Hematopoietic multipotent progenitor cell treated with erythropoietin and hydrocortisone succinate and interleukin-3 and kit ligand, for 15 days (in vitro differentiated cells): ENCODE measurements at regions not wholly inside any gene's neighbourhood (a gene's known extent, or its start where the extent isn't known, plus 50 kb on each side); places are given as distances from the start of the nearest gene placed in this dataset.

Experiments
- DNase-seq: peaks from one replicate; pipeline ENCODE4 v3.0.0-alpha.2; 2015; ENCODE audit warnings: low spot score

DNA sequence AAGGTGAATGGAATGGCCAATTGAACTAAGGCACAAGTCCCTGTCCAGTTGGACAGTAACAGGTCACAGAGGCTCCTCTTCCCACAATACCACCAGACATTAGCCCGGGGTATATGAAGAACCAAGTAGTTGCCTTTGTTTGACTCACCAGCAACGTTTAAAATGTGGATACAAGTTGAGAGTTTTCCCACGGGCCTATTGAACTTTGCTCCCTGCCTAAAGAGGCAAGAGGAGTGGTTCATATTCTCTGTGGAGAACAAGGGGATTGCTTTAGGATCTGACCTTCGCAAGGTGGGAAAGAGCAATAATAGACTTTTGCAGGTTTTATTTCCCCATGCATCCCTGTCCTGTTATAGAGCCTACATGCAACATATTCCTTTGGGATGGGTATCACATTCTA lies 177.2 kb downstream of the POU4F1 start:
- no peak for DNase-seq

DNA sequence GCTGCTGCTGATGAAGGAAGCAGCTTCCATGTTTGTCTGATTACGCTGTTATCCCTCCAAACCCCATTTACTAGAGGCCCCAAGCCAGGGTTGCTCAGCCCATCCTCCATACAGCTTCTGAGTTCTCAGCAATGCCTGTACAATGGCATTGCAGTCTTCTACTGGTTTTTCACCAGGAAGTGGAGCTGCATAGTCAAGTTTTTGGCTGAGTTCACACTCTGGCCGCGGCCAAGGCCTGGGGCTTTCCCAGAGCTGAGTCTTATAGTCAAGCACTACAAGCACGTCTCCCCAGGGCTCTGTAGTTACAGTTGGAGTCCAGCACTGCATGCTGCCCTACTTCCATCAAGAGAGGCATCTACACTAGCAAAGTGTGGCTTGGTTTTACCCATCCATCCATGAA lies 182.5 kb downstream of the POU4F1 start:
- no peak for DNase-seq

DNA sequence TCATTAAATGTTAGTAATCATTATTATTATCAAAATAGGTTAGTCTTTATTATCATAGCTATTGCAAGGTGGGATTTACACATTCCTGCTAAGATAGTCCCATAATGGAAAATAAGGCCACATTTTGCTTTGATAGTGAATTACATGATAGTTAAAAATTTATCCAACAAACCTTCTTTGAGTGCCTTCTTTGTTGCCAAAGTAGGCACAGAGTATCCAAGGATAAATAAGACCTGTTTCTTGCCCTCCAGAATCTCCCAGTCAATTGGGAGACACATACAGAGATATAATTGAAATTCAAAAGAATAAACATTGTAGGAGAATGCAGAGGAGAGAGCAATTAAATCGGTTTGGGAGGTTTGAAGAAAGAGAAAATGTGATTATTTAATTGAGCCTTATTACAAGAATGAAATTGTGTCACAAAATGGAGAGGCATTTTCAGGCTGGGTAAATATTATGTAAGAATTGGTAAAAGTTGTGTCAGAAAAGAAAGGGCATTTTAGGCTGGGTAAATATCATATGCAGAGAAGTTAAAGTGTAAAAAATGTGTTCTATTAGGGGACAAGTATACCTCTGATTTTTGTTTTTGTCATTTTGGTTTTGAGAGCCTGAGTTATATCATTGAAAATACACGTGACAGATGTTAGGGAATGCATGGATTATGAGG lies 189.3 kb downstream of the POU4F1 start:
- no peak for DNase-seq

DNA sequence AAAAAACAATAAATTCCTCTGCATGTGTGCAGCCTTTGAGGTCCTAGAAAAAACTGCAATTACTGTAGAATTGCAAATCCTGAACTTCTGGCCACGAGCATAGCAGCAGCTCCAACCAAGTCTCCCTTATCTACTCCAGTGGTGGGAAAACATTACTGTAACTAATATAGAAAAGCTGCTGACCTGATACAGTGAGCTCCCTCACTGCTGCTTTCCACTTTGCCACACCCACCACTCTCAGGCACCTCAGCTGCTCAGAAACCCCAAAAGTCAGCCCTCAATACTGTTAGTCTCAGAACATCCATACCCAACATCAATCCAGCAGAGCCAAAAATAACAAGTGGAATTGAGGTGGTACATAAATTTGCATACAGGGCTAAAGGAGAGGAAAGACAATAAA lies 192.5 kb downstream of the POU4F1 start:
- DNase-seq = no peak

DNA sequence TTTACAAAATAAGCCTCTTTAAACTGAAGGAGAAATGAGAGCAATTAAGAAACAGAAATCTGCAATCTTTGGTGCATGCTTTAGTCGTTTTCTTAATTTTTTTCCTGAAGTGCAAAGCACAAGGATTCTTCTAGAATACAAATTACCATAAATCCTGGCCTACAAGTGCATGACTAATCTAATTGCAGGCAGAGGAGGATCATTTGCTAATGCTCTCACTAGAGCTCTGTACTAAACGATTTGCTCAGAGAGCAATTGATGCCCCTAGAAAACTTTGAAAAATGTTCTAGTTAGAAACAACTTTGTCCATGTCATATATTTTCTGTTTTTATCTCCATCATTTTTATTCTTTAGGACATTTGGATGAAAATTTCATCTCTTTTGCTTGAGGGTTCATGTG lies 193.2 kb downstream of the POU4F1 start:
- DNase-seq = no peak

DNA sequence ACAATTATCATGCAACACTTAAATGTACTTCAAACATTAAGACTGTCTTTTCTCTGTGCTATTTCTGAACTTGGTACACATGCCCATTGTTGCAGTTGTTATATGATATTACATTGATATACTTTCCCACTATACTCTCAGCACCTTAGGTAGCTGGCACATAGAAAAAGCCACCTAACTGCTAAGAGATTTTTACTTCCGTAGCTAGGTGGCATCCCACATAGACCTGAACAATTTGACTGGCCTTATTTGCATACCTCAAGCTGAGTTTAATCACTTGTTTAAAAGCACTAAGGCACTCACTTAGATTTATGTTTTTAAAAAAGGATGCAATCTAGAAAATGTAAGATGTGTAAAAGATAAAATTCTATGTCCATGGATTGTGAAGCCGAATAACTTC lies 194.2 kb downstream of the POU4F1 start:
- no peak for DNase-seq

DNA sequence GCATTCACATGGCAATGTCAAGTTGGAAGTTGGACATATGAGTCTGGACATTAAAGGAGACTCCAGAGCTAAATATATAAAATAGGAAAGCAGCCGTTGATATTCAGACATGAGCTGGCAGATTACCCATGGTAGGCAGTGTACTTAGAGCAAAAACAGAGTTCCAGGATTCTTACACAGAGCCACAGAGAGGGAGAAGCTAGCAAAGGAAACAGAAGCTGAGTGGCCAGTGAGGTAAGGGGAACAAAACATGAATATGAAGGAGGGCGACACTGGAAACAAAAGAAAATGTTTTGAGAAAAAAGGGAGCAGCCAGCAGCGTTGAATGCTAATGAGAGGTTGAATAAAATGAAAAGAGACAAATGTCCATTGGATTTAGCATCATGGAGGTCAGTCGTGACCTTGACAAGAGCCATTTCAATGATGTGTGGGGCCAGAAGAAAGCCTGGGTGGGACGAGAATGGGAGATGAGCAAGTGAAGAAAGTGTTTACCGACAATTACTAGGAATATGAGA lies 198.4 kb downstream of the POU4F1 start:
- DNase-seq = no peak

DNA sequence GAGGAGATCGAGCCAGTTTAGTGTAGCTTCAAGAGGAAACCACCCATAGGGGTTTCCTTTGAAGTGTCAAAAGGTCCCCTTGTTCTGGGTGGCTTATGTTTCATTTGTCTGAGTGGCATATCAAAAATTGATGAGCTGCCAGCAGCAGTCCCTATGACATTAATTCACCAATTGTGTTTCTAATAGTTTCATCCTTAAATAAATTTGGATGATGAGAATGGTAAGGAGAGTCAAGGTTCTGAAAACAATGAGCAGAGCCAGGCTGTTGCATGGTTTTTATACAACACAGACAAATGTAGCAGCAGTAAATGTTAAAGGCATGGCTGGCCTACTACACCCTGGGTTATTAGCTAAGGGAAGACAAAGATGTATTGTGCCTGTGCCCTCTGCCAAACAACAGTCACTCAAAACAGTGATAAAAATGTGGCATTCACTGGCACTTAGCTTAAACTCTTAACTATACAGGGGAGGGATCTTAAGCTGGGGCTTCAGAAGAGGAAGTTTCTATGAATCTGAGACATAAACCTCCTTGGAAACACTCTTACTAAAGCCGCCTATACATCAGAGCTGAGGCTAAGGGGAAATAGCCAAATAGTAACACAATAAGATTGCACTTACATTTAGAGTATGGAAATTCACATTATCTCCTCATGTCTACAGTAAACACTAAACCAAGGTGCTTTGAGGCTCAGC lies 200.5 kb downstream of the POU4F1 start:
- DNase-seq = no peak

DNA sequence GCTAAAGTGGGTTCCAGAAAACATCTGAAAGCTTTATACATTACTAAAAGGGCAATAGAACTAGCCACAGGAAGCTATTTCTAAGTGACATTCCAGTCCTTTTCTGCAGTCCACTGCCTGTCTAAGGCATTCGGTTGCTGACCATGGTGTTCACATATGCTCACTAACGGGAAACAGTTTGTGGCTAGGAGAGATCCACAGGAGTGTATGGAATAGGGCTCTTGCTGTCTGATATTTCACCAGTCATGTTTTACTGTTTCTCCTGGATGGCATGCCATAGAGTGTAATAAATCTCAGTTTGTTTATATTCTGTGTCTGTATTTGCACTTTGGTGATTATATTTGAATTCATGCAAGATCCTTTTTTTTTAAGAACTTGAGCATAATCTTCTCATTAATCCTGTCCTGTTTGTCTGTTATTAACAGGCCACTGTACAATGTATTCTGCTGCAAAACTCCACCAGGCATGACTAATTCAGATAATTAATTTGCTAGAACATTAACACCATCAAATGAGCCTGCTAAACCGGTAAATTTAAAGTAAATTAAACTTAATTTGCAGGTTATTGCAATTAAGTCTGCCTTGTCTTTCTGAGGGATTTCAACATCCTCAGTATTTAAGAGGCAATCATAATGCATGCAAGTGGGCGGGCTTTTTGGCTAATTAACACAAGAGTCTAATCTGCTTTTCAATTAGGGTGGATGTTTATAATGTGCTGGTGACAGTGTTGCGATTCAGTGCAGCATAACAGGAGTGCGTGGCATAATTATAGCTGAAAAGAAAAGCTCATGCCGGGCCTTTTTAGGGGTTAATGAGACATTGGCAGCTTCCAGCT lies 201.3 kb downstream of the POU4F1 start:
- no peak for DNase-seq

DNA sequence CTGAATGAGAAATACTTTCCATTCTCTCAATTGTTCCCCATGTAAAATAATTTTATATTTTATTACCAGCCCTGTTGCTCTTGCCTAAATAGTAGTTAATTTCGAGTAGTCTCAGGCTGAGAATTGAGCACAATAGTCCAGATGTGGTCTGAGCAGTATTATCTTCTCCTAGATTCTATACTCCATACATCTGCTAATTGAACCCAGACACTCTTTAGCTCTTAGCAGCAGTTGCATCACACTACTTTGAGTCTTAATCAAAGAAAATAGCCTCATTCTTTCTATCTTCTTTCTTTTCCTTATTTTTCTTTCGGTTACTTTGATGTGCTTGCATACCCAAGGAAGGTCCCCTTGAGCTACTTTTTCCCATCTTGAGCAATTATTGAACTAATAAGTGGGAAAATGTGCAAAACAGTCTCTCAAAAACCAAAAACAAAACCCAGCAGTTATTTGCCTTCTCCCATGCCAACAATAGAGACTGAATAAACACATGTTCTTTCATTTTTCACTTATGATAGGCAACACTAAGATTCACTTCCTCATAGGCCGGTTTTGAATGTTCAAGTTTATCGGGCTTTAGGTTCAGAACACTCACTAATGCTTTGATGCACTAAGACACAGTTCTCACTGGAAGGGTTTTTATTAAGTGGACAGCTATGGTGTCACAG lies 204.5 kb downstream of the POU4F1 start:
- no peak for DNase-seq

DNA sequence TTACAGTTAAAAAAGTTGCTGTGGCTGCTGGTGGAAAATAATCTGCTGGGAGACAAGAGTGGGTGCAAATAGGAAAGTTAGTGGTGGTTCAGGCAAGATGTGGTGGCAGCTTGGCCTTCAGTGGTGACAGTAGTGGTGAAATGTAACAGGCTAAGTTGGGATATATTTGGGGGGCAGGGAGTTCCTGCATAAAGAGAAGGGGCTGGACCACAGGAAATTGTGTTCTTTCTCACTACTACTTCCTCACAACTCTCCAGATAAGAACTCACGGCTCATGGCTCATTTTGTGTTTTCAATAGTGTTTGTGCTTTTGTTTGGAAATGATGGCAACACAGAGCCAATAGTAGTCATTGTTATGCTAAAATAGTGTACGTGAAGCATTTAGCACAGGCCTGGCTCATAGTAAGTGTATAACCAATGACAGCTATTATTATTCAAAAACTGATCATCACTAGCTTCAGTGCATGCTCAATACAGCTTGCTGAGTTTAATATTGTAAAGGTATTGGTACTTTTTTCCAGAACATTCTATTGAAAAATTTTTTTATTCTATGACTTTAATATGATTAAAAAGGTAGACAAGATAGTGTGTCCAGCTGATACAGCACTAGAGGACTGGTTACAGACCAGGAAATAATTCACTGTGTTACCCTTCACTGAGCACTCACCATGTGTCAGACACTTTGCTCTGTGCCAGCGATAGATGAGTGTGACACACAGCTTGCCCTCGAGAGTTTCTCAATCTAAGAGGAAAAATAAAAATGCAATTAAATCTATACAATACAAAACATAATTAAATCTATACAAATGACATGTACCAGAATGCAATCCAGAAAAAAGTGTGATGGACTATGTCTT lies 209.8 kb downstream of the POU4F1 start:
- no peak for DNase-seq

DNA sequence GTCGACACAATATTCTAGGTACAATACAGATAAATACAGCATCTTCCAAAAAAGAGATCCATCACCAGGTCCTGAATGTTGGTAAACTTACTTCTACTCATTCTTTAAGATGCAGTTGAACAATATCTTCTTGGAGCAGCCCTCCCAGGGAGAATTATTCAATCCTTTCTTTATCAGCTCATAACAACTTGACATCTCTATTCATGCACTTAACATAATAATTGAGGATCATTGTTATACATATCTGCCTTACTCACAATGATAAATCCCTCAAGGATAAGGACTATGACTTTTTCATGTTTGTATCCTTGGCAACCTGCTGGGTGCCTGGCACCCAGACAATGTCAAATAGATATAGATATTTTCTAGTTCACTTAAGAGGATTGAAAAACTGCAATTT lies 219.5 kb downstream of the POU4F1 start:
- no peak for DNase-seq

DNA sequence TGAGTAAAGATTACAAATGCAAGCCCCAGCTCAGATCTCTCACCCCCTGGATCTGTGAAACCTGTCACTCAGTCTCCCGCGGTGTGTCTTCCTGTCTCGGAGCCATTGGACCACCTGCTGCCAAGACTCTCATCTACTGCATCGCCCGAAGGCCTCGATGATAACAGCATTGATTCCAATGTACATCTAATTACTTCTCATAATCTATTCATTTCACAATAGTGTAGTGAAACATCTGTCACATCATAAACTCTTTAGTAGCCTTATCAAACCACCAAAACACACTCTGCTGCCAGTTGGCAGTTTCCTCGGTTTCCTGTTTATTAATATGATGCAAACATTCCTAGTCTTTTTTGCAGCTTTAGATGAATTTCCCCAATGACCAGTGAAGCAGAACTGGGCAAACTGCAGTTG lies 220.3 kb downstream of the POU4F1 start:
- DNase-seq = no peak

DNA sequence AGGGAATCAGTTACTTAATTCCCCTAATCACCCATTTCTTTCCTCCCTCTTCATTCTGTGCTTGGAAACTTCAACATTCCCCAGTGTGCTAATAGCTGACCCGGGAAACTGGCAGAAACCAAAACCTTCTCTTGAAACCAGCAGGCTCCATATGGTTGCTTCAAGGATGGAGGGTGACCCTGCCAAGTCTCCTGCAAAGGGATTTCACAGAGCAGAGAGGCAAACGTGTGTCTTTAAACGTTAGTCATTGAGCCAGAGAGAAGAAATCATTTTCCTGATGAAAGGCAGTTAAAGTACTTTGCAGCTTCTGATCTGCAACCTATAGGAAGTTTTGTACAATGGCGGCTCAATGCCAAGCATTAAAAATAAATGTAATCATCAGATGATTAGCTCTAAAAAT lies 220.9 kb downstream of the POU4F1 start:
- no peak for DNase-seq

DNA sequence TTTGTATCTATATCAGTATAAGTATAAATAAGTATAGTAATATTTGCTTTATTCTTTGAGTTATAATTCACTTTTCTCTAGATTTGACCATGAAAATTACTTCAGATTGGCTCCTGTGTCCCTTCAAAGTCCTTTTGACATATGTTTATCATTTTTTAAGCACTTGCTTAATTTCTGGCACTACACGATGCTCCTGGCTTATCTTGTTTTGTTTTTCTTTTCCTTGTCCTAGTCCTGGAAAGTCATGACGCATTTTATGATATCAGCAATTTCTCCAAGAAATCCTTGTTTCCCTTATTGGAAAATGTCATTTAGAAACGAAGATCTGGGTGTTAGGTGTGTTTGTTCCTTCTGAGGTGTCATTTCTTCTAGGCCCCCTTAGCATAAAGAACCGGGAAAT lies 226.5 kb downstream of the POU4F1 start:
- no peak for DNase-seq

DNA sequence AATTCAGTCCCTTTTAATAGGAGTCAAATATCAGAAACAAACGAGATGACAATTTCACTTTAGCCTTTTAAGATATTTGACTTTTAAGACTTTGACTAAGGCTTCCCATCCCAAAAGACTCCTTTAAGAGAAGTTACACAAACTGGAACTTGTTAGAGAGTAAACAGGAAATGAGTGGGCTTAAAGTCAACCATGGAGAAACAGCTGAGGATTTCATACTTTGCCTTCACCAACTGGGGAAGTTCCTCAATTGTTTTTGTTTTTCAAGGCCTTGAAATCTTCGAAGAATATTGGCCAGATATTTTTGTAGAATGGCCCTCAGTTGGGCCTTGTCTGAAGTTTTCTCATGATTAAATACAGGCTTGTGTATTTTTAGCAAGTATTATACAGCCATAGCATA lies 227.3 kb downstream of the POU4F1 start:
- DNase-seq = no peak

DNA sequence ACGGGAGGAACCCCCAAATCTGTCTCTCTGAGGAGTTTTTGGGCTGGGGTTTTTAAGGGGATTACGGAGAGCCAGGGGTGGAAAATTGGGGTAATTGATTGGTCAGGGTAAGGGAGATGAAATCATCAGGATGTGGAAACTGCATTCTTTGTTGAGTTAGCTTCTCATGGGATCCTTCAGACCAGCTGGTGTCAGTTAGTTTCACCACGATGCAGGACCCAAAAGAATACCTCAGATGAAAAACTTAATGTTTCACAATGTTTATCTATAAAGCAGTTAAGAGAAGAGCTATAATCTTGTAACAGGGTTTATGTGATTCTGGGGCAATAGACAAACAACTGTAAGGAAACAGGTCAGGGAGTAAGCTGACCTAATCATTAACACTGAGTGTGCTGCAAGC lies 230.8 kb downstream of the POU4F1 start:
- no peak for DNase-seq

DNA sequence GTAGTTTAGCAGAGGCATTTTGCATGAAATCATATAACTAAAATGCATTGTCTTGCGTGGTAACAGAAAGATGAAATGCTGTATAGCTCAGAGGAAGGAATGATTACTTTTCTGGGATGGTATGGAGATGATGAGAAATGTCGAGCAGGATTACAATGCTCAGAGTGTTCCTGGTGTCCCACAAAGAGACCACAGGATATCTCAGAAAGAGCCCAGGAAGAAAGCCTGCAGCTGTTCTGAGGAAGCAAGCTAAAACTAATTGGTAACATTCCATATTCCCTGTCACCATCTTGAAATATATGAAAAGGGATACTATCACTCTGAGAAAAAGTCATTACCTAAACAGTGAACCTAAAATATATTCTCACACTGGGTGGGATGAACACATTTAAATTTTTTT lies 233.1 kb downstream of the POU4F1 start:
- no peak for DNase-seq

DNA sequence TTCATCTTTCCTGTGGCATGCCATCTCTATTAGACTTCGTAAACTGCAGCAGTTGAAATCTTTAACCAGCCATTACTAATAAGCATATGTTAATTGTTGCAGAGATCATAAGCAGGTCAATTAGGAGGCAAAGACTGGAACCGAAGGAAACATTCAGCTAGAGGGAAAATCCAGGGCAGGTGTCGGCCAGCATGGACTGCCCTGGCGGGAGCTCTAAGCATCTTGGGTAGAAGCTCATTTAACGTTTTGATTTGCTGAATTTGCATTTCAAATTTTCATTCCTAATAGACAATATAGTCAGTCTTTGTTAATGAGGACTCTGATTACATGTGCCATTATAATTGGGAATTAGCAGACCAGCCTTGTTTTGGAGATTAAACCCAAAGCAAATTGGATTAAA lies 238.6 kb downstream of the POU4F1 start:
- no peak for DNase-seq

DNA sequence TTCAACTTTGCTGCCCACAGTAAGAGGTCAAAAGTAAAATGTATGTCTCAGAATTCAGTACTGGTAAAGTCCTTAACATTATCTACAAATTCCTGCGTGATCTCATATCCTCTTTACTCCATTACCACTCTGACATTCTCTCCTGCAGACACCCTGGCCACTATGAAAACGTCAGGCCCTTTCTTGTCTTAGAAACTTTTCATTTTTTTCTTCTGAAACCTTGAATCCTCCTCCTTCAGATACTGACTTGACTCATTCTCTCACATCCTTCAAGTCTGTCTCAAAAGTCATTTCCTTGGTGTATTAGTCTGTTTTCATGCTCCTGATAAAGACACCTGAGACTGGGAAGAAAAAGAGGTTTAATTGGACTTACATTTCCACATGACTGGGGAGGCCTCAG lies 262.3 kb downstream of the POU4F1 start:
- DNase-seq = no peak

DNA sequence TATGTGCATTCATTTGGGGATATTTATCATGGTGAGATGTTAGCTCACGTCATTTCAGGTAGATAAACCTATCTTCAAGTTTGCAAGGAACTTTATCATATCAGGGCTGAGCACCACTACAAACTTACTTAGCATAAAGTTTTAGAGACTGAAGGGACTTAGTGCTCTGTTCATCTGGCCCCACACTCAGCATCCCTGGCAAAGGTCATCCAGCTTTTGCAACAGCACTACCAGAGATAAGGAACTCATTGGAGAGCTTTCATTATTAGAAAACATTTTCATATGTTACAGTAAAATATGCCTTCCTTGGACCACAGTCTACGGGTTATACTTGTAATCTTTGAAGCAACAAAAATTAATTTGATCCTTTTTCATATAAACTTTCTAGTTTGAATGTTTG lies 263.4 kb downstream of the POU4F1 start:
- no peak for DNase-seq

DNA sequence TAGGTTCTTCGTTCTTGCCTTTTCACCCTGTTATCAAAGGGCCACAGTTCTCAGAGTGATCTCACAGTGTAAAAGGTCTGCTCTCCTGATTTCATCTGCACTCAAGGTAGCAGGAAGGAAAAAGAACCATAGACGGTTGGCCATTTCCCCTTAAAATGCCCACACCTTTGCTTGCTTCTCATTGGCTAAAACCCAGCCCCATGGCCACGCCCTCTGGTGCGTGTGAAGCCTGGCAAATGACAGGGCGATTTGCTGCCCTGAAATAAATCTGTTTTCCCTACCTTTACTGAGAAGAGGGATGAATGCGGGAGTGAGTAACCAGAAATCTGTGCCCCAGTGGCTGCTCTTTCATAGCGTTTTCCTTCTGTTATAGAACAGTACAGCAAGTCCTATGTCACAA lies 269.3 kb downstream of the POU4F1 start:
- no peak for DNase-seq
